DMS153 treated with DMSO at 0.1 percent for 48 hours (cell line): ENCODE measurements at regions not wholly inside any gene's neighbourhood (a gene's known extent, or its start where the extent isn't known, plus 50 kb on each side); places are given as distances from the start of the nearest gene placed in this dataset.

Experiments used
- DNase-seq: peaks from one replicate; lab custom pipeline; 2025; ENCODE audit not compliant: unreplicated experiment; lab: John Stamatoyannopoulos, UW

GRCh38 chr4:161237495-161237894, 926.3 kb downstream of the FSTL5 start:
- no peak for DNase-seq

- DNase-seq: no peak
Observed at GRCh38 chr4:161225327-161225726, 938.5 kb downstream of the FSTL5 start.

- DNase-seq: no peak
Observed at GRCh38 chr4:161222889-161223288, 940.9 kb downstream of the FSTL5 start.

GRCh38 chr4:161208564-161208963, 955.2 kb downstream of the FSTL5 start:
- no peak for DNase-seq

GRCh38 chr4:161206528-161207080, 957.2 kb downstream of the FSTL5 start:
- no peak for DNase-seq

- no peak for DNase-seq
Observed at GRCh38 chr4:161203865-161204264, 959.9 kb downstream of the FSTL5 start.

- no peak for DNase-seq
Observed at GRCh38 chr4:161197912-161198311, 965.9 kb downstream of the FSTL5 start.

- DNase-seq: no peak
Observed at GRCh38 chr4:161197474-161197873, 966.3 kb downstream of the FSTL5 start.

- no peak for DNase-seq
Observed at GRCh38 chr4:161189286-161190134, 974.3 kb downstream of the FSTL5 start.

- DNase-seq: no peak
Observed at GRCh38 chr4:161188578-161188977, 975.2 kb downstream of the FSTL5 start.

- DNase-seq: no peak
Observed at GRCh38 chr4:161187569-161187968, 976.2 kb downstream of the FSTL5 start.

GRCh38 chr4:161186750-161187149, 977.0 kb downstream of the FSTL5 start:
- DNase-seq: no peak

GRCh38 chr4:161186012-161186411, 977.8 kb downstream of the FSTL5 start:
- no peak for DNase-seq

GRCh38 chr4:161183729-161184128, 980.1 kb downstream of the FSTL5 start:
- DNase-seq: no peak

- no peak for DNase-seq
Observed at GRCh38 chr4:161182913-161183312, 980.9 kb downstream of the FSTL5 start.

GRCh38 chr4:161178310-161178709, 985.5 kb downstream of the FSTL5 start:
- no peak for DNase-seq

- no peak for DNase-seq
Observed at GRCh38 chr4:161172396-161173026, 991.3 kb downstream of the FSTL5 start.

GRCh38 chr4:161167539-161167938, 996.3 kb downstream of the FSTL5 start:
- no peak for DNase-seq

GRCh38 chr4:161160718-161161117, 1003.1 kb downstream of the FSTL5 start:
- DNase-seq: no peak

- DNase-seq: no peak
Observed at GRCh38 chr4:161148051-161148450, 1015.7 kb downstream of the FSTL5 start.

GRCh38 chr4:161143375-161143774, 1020.4 kb downstream of the FSTL5 start:
- no peak for DNase-seq

GRCh38 chr4:161134795-161135194, 1029.0 kb downstream of the FSTL5 start:
- no peak for DNase-seq
